GM20000 (cell line): ENCODE measurements at regions not wholly inside any gene's neighbourhood (a gene's known extent, or its start where the extent isn't known, plus 50 kb on each side); places are given as distances from the start of the nearest gene placed in this dataset.
"Not testable (repeated sequence)": the region's sequence is repeated elsewhere in the genome, so short reads cannot be mapped to it uniquely, and the experiment has no call there.

Source experiments
- DNase-seq: peaks from one replicate; pipeline ENCODE4 v3.0.0; 2012; ENCODE audit warnings: low spot score
- CTCF ChIP-seq: IDR thresholded peaks from 2 replicates; pipeline ENCODE4 v1.5.1; 2012; ENCODE audit warnings: mild to moderate bottlenecking, control low read depth; ENCODE audit errors: extremely low read depth, missing control alignments

GRCh38 chr13:47892374-47892773, 108.7 kb downstream of the SUCLA2 start:
- no peak for TF ChIP-seq CTCF
- no peak for DNase-seq

- DNase-seq, result no peak
- no peak for TF ChIP-seq CTCF
Measured at GRCh38 chr13:47890146-47890814, 110.8 kb downstream of the SUCLA2 start.

GRCh38 chr13:47886314-47886713, 114.8 kb downstream of the SUCLA2 start:
- no peak for TF ChIP-seq CTCF
- DNase-seq, result no peak

GRCh38 chr13:47875201-47875600, 125.9 kb downstream of the SUCLA2 start:
- no peak for DNase-seq
- TF ChIP-seq CTCF, result no peak

GRCh38 chr13:47873987-47874386, 127.1 kb downstream of the SUCLA2 start:
- not testable (repeated sequence) for DNase-seq

- DNase-seq, result not testable (repeated sequence)
Measured at GRCh38 chr13:47873319-47873718, 127.8 kb downstream of the SUCLA2 start.

GRCh38 chr13:47869776-47870175, 131.3 kb downstream of the SUCLA2 start:
- TF ChIP-seq CTCF, result no peak

GRCh38 chr13:47865883-47866282, 135.2 kb downstream of the SUCLA2 start:
- DNase-seq, result no peak
- no peak for TF ChIP-seq CTCF

More at GRCh38 chr13:47869776-47870175, 131.3 kb downstream of the SUCLA2 start:
- DNase-seq, result no peak

GRCh38 chr13:47862841-47863240, 138.2 kb downstream of the SUCLA2 start:
- TF ChIP-seq CTCF, result no peak
- DNase-seq, result no peak
